COLO829 (cell line): ENCODE measurements at regions not wholly inside any gene's neighbourhood (a gene's known extent, or its start where the extent isn't known, plus 50 kb on each side); places are given as distances from the start of the nearest gene placed in this dataset.

Source experiments
- DNase-seq: peaks from one replicate; pipeline ENCODE4 v3.0.0; 2012; ENCODE audit warnings: low spot score

GRCh38 chr1:115140442-115141144 lies 51.3 kb upstream of the TSPAN2 start:
- no peak for DNase-seq

DNA sequence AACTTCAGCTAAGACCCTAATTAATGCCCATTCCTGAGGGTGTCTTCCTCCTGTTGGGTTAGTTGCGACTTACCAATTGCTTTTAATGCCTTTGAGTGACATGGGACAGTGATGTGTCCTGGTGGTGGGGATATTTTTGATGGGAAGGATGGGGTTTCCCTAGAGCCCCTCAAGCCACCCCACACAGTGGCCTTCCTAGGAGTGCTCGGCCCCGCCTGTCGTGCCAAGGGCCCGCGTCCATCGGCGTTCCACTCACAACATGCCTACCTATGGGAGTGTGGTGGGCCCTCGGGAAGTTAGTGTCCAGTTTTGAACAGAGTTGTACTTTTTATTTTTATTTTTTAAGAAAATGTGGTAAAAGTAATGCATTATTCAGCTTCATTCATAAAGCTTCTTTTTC lies 50.1 kb upstream of the TSPAN2 start:
- no peak for DNase-seq
